ENCODE measurements at regions not wholly inside any gene's neighbourhood (a gene's known extent, or its start where the extent isn't known, plus 50 kb on each side); places are given as distances from the start of the nearest gene placed in this dataset.
"Not testable (repeated sequence)": the region's sequence is repeated elsewhere in the genome, so short reads cannot be mapped to it uniquely, and the experiment has no call there.

DNA sequence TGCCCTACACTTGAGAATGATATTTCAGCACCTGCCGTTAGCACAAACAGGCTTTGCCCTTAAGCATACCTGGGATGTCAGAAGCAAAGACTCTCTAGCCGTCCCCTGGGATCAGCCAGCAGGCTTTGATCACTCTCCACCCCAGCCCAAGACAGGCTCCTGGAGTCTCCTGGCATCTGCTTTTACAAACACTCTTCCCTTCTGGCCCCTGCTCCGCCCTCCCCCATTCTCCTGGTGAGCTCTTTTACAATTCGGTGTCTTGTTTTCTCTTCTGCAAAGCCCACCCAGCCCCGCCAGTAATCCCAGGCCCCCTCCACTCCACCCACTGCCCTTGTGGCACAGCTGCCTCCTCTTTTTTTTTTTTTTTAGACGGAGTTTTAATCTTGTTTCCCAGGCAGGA is 50.4 kb downstream of the KATNIP start:
- peak in 1 of 10 donors; percentile 25 for DNase-seq
- intact Hi-C loops (cut with DNase I): no loop called here

- peak in 1 of 10 donors; percentile 67 for DNase-seq
- intact Hi-C loops (cut with DNase I): no loop called here
These were observed 52.2 kb downstream of the KATNIP start for GRCh38 chr16:27602103-27602502.

DNA sequence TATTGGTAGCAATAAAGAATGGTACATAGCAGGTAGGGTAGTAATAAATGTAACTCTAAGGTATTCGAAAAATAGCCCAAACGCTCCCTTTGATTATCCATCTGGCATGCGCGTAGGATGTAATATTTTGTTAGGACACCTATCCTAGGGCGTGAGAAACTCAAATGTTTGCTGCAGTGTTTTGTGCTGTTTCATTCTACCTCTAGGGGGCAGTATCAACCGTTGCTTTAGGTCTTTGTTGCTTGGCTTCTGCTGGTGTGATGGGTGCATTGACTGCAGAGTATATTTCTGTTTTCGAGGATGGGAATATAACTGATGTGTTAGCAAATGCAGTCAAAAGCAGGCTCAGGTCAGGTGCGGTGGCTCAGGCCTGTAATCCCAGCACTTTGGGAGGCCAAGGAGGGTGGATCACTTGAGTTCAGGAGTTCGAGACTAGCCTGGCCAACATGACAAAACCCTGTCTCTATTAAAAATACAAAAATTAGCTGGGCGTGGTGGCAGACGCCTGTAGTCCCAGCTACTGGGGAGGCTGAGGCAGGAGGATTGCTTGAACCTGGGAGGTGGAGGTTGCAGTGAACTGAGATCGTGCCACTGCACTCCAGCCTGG is 55.7 kb downstream of the KATNIP start:
- DNase-seq; intact Hi-C loops (cut with DNase I): not testable (repeated sequence)

DNA sequence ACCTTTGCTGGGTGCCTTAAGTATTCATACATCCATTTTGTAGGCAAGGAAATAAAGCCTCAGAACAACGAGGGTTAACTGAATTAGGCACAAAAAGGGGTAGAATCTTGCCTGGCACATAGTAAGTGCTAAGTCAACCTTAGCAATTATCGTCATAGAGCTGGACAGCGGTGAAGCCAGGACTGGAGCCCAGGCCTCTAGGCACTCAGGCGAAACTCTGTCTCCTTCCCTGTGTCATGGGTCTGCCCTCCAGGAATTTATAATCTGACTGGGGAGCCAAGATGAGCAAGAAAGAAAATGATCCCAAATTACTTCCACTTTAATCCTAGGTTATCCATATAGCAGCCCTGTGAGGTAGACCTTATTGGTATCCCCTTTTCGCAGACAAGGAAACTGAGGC is 61.4 kb downstream of the KATNIP start:
- peak in 1 of 10 donors; percentile 9 for DNase-seq
- intact Hi-C loops (cut with DNase I): no loop called here

- no peak for DNase-seq
- intact Hi-C loops (cut with DNase I): no loop called here
These were observed 63.4 kb downstream of the KATNIP start for GRCh38 chr16:27613238-27613791.

DNA sequence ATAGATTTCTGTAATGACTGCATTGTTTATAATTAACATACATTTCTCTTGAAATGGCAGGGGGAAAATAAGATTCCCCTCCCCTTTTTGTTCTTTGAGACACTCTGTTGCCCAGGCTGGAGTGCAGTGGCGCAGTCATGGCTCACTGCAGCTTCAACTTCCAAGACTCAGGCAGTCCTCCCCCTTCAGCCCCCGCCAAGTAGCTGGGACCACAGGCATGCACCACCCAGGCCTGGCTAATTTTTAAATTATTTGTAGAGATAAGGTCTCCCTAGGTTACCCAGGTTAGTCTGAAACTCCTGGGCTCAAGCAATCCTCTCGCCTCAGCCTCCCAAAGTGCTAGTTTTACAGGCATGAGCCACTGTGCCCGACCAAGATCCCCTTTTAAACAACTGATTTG is 67.7 kb downstream of the KATNIP start:
- DNase-seq: peak in 1 of 10 donors; percentile 10
- intact Hi-C loops (cut with DNase I): no loop called here

DNA sequence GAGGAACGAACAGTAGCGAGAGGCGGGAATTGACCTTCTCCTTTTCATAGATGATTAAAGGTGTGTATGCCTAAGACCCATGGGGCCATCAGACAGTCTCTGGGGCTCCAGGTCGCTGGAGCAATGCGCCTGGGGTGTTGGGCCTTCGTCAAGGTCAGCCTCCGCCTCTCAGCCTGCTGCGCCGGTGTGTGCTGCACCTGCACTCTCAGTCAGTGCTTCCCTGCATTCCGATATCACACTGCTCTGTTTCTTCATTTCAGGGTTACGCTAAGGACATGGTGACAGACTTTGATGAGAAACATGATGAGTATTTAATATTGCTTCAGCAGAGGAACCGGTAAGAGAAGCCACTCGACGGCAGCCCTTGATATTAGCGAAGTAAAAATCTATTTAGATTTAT is 68.2 kb downstream of the KATNIP start:
- intact Hi-C loops (cut with DNase I): no loop called here
- DNase-seq: peak in 1 of 10 donors; percentile 19

- intact Hi-C loops (cut with DNase I): no loop called here
- DNase-seq: peak in 1 of 10 donors; percentile 35
These were observed 68.8 kb downstream of the KATNIP start for GRCh38 chr16:27618606-27619327.

DNA sequence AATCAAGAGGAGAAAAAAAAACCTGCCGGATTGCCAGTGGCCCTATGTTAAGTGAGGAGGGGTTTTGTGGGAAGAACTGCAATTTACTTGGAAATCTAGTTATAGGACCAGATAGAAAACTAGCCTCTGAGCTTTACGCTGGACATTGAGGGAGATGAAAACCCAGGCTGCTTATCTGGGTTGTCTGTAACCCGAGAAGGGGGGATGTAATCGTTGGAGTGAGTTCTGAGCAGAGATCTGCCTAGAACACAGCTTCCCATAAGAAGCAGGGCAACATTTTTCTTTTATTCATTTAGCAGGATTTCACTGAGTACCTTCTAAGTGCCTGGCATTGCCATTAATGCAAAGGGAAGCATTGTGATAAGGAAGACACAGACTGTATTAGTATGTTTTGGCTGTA is 70.6 kb downstream of the KATNIP start:
- intact Hi-C loops (cut with DNase I): no loop called here
- no peak for DNase-seq

DNA sequence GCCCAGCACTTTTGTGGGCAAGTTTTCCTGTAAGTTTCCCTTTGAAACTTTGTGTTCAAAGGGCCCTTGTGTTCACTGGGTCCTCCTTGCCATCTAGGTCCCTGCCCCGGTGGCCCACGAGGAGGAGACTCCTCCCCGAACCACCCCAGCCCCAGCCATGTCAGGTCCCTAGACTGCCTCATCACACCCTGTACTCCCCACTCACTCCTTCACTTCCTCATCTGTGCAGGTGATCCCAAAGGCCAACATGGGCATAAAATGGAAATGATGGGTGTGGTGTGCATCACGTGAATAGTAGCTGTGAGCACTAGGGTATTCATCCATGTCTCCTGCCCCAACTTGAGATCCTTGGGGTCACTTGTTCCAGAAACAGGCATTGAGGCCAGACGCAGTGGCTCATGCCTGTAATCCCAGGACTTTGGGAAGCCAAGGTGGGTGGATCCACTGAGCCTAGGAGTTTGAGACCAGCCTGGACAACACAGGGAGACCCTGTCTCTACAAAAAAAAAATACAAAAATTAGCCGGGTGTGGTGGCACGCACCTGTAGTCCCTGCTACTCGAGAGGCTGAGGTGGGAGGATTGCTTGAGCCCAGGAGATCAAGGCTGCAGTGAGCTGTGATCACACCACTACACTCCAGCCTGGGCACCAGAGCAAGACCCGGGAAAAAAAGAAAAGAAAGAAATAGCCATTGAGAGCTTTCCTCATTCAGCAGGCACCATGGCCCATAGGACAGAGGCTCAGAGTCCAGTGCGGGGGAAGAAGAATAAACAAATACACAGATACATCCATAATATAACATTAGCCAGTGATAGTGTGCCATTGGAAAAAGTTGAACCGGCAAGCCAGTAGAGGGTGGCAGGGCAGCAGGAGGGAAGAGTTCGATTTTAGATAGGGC is 74.5 kb downstream of the KATNIP start:
- peak in 1 of 10 donors; percentile 9 for DNase-seq
- intact Hi-C loops (cut with DNase I): no loop called here

DNA sequence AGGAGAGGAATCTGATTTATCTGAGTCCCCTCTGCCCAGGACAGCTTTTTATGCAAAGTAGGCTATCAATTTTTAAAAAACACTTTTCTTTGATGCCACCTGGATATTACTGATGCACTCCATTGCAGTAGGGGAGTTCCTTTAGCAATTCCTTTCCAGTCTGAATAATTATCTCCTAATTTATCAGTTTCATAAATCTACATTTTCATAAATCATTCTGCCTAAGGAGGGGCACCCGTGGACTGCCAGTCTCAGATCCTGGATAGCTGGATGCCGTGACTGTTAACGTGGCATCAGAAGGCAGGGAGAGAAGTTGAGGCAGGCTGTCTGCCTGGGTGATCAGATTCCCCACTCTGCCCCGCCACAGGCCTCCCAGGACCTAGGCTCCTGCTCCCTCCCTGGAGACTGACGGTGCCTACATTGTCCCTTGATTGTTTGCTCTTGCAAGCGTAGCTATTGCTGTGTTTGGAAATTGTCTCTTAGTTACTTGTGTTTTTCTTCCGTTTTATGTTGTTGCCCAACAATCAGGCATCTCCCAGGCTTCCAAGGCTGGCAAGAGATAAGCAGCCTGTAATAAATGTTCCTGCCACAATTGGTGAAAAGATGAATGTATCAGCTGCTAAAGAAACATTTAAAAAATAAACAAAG is 75.2 kb downstream of the KATNIP start:
- intact Hi-C loops (cut with DNase I): no loop called here
- peak in 1 of 10 donors; percentile 24 for DNase-seq

DNA sequence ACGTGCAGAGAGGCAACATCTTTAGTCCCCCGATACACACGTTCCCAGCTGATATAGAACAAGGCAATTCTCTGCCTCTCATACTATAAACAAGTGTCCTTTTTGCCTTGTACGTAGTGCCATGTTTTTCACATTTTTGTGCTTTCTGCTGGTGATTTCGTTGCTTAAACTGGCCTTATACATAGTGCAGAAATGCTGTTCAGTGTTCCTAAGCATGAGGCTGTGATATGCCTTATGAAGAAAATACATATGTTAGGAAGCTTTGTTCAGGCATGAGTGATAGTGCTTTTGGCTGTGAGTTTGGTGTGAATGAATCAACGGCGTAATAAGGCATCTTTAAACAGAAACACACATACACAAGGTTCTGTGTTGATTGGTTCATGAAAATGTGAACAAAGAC is 77.2 kb downstream of the KATNIP start:
- no peak for DNase-seq
- intact Hi-C loops (cut with DNase I): no loop called here

GRCh38 chr16:27628241-27628942 is 78.4 kb downstream of the KATNIP start:
- intact Hi-C loops (cut with DNase I): no loop called here
- no peak for DNase-seq

DNA sequence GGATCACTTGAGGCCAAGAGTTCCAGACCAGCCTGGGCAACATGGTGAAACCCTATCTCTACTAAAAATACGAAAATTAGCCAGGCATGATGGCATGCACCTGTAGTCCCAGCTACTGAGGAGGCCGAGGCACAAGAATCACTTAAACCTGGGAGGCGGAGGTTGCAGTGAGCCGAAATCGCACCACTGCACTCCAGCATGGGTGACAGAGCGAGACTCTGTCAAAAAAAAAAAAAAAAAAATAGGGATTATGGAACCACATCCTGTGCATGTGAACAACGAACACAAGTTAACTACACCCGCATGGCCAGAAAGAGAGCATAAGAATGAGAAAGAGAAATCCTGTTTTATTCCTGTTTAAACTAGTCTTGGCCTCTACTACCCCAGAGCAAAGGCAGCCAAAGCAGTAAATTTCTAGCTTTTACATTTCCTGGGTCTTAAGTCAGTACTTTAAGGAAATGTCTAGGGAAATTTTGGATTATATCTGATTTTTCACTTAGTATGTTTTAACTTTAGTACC is 79.1 kb downstream of the KATNIP start:
- intact Hi-C loops (cut with DNase I); DNase-seq: not testable (repeated sequence)

DNA sequence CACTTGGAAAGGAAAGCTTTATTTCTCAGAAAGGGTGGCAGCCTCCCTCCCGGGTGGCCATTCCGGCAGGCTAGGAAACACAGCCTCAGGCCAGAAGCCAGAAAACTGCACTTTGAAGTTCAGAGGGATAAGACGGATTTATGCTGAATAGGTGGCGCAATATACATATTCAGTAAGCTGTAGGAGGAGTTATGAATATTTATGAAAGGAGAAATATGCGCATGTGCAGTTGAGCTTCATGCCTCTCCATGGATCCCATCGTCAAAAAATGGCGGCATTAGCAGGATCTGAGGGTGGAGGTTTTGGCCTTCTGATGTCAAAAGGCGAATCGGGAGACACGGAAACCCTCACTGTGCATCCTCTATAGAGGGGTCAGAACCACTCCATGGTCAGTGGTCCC is 82.3 kb downstream of the KATNIP start:
- DNase-seq: no peak
- intact Hi-C loops (cut with DNase I): no loop called here

DNA sequence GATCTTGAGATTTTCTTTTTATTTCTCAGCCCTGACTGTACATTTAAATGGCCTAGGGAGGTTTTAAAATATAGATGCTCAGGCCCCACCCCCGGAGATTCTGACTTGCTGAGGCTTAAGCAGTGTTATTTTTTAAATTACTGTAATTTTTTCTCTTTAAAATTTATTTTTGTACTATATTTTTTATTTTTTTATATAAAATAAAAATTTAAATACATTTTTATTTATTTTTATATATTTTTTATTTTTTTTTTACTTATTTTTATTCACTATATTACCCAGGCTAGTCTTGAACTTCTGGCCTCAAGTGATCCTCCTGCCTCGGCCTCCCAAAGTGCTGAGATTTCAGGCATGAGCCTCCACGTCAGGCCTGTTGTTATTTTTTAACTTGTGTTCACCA is 83.3 kb downstream of the KATNIP start:
- intact Hi-C loops (cut with DNase I): no loop called here
- DNase-seq: no peak

GRCh38 chr16:27633721-27634120 is 83.8 kb downstream of the KATNIP start:
- DNase-seq: no peak
- intact Hi-C loops (cut with DNase I): no loop called here

- intact Hi-C loops (cut with DNase I): no loop called here
- no peak for DNase-seq
These were observed 84.8 kb downstream of the KATNIP start for GRCh38 chr16:27634779-27635178.

- intact Hi-C loops (cut with DNase I): no loop called here
- DNase-seq: peak in 1 of 10 donors; percentile 52
These were observed 86.7 kb downstream of the KATNIP start for GRCh38 chr16:27636453-27637240.

Data from posterior cingulate gyrus (tissue), 11 donors.